Testis (tissue), 2 donors: ENCODE measurements at regions not wholly inside any gene's neighbourhood (a gene's known extent, or its start where the extent isn't known, plus 50 kb on each side); places are given as distances from the start of the nearest gene placed in this dataset.

Experiments used
- DNase-seq: peaks from one replicate; pipeline ENCODE4 v3.0.0-alpha.2; 2019
- H3K27ac ChIP-seq, 2 donors: fragments of 200-600 bp; sonication (generic); one replicate each; pipeline ENCODE4 v1.5.1; 2019
- H3K27me3 ChIP-seq: fragments of 200-600 bp; sonication (generic); one replicate; pipeline ENCODE4 v1.5.1; 2019
- H3K36me3 ChIP-seq: fragments of 200-600 bp; sonication (generic); one replicate; pipeline ENCODE4 v1.5.1; 2017; ENCODE audit warnings: low read depth; ENCODE audit errors: missing control alignments
- H3K4me1 ChIP-seq: fragments of 200-600 bp; sonication (generic); one replicate; pipeline ENCODE4 v1.5.1; 2019
- H3K4me3 ChIP-seq, 2 donors: fragments of 200-600 bp; sonication (generic); one replicate each; pipeline ENCODE4 v1.5.1; 2017 to 2019
- H3K9me3 ChIP-seq: fragments of 200-600 bp; sonication (generic); one replicate; pipeline ENCODE4 v1.5.1; 2017
- CTCF ChIP-seq, 3 experiments: fragments of 450-650 bp in 2 of 3; fragments of 200-600 bp in 1 of 3; sonication (generic) in 1 of 3; IDR thresholded peaks; one replicate each; pipeline ENCODE4 v1.5.1; 2016 to 2019; ENCODE audit warnings: antibody characterized with exemption in 3 of 3, mild to moderate bottlenecking in 2 of 3, moderate library complexity in 1 of 3
- POLR2A ChIP-seq: fragments of 450-650 bp; IDR thresholded peaks from one replicate; pipeline ENCODE4 v1.6.1; 2017; ENCODE audit warnings: antibody characterized with exemption, mild to moderate bottlenecking, moderate library complexity
- WGBS, 2 donors: methylation state at CpG; one replicate each; pipeline ENCODE4 v1.1.5; 2018; 5-methylcytosine and 5-hydroxymethylcytosine counted together
- intact Hi-C: fragments of 100-400 bp; cut with DNase I; formaldehyde crosslinking; loops from one replicate; pipeline ENCODE4 v1.15.1; 2023; ENCODE audit warnings: low total_unique reads

GRCh38 chr18:61943175-61943964 is 50.6 kb upstream of the RNF152 start:
- no peaks in the 10 kb centered on the region for H3K9me3 ChIP-seq
- no peak for DNase-seq
- H3K4me1 ChIP-seq = no peaks in the 10 kb centered on the region
- TF ChIP-seq CTCF (IDR thresholded peaks at IDR 0.05) (no peak), POLR2A (no peak)
- WGBS, 2 donors = 70 to 81% methylated on average over 3 of the region's 3 CpGs
- H3K27ac ChIP-seq = no peak overlapping the region
- no peaks in the 10 kb centered on the region for H3K27me3 ChIP-seq
- H3K4me3 ChIP-seq = no peak overlapping the region
- no peaks in the 10 kb centered on the region for H3K36me3 ChIP-seq
- intact Hi-C loops = no loop called here
